Astrocyte of the spinal cord (primary cell): ENCODE measurements at regions not wholly inside any gene's neighbourhood (a gene's known extent, or its start where the extent isn't known, plus 50 kb on each side); places are given as distances from the start of the nearest gene placed in this dataset.

ENCODE experiments used
- DNase-seq: peaks from one replicate; pipeline ENCODE4 v3.0.0; 2011; ENCODE audit warnings: low read depth, low spot score
- H3K4me3 ChIP-seq: 2 replicates; pipeline ENCODE4 v1.5.1; 2011; ENCODE audit warnings: low read depth, mild to moderate bottlenecking, low read length, moderate library complexity
- in situ Hi-C: cut with HindIII; loops from 2 replicates; pipeline ENCODE4 v1.10.0; 2017; ENCODE audit warnings: low sequenced_read_pairs
- TF ChIP-seq, protein P1 (sequence below): IDR thresholded peaks from 2 replicates; pipeline ENCODE4 v1.5.1; 2012; ENCODE audit warnings: low read depth, mild to moderate bottlenecking, low read length, inconsistent platforms

DNA sequence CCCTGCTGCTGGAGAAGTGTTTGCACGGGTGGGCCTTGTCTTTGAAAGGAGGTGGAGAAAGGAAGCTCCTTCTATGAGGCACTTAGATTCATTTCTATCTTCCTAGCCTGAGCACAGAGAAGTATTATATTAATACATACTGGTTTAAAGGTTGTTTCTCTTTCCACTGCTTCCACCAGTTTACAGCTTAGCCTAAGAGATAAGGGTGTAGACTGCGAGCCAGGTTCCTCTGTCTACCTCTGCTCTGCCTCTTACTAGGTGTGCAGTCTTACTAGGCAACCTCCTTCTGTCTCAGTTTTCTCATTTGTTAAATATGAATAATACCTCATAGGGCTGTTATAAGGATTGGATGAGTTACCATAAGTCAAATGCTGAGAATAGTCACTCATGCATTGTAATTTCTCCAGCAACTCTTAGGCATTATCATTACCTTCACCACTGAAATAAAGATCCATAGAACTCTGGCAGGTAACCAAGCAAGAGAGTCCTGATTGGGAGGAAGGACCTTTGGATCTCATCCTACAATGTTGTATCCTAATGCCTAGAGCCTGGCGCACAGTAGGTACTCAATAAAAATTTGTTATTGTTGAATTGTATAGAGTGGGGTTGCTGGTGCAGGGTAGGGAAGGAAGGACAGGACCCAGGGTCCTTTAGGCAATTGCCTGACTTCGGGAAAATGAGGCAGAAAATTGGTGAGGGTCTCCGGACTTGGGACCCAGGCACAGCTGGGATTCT lies 95.1 kb downstream of the TBX19 start:
- TF ChIP-seq, protein P1, sequence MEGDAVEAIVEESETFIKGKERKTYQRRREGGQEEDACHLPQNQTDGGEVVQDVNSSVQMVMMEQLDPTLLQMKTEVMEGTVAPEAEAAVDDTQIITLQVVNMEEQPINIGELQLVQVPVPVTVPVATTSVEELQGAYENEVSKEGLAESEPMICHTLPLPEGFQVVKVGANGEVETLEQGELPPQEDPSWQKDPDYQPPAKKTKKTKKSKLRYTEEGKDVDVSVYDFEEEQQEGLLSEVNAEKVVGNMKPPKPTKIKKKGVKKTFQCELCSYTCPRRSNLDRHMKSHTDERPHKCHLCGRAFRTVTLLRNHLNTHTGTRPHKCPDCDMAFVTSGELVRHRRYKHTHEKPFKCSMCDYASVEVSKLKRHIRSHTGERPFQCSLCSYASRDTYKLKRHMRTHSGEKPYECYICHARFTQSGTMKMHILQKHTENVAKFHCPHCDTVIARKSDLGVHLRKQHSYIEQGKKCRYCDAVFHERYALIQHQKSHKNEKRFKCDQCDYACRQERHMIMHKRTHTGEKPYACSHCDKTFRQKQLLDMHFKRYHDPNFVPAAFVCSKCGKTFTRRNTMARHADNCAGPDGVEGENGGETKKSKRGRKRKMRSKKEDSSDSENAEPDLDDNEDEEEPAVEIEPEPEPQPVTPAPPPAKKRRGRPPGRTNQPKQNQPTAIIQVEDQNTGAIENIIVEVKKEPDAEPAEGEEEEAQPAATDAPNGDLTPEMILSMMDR = no peak
- in situ Hi-C loops = no loop called here
- H3K4me3 ChIP-seq = no peak overlapping the region
- no peak for DNase-seq

DNA sequence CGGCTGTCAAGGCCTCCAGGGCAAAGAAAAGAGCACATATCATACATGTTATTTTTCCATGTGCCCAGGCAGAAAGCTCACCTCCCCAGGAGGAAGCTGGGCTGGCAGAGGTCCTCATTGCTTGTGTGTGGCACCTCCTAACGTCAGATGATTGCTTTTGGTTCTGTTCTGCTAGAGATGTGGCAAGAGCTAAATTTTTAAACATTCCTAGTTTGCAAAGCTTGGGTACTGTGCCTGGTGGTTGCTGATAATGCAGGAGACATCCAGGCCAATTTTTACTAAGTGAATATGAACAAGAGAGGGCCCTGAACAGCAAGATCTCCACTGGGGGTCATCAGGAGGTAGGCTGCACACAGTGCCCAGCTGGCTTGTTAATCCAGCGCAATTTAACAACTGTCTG lies 93.9 kb downstream of the TBX19 start:
- in situ Hi-C loops = no loop called here

DNA sequence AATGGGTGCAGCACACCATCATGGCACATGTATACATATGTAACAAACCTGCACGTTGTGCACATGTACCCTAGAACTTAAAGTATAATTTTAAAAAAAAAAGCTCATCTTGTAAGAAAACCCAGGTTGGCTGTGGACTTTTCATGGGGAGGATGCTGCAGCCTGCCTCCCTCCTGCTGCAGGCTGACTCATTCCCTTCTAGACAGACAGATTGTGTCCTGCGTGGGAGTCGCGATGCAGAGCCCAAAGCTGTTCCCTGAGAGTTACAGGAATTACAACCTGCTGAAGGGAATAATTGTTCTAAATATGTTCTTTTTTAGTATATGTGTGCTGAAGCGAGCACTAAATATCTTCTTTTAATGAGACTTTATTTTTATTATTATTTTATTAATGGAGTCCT lies 93.2 kb downstream of the TBX19 start:
- TF ChIP-seq, protein P1 = no peak
- no peak overlapping the region for H3K4me3 ChIP-seq
- in situ Hi-C loops = no loop called here
- DNase-seq = no peak

More for the DNA sequence above, 93.9 kb downstream of the TBX19 start:
- TF ChIP-seq, protein P1 = no peak
- H3K4me3 ChIP-seq = no peak overlapping the region
- DNase-seq = no peak

- in situ Hi-C loops = no loop called here
- TF ChIP-seq, protein P1 = no peak
- no peak overlapping the region for H3K4me3 ChIP-seq
- no peak for DNase-seq
These were observed 92.2 kb downstream of the TBX19 start for GRCh38 chr1:168372861-168373371.

DNA sequence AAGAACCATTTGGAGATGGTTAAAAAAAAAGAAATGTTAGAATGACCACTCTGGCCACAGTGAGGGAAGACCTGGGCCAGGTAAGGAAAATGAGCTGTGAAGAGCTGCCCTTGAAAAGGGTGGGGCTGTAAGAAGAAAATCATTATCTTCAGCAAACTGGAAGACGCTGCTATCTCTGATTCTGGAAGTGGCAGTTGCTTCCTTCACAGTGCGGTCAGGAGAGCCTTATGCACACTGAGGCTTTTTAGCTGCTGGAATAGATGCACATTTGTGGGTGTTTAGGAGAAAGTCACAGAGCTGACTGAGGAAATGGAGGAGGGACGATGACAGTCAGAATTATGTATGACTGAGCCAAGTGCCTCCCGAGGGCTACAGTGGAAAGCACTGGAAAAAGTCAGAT lies 91.6 kb downstream of the TBX19 start:
- in situ Hi-C loops = no loop called here
- no peak overlapping the region for H3K4me3 ChIP-seq
- no peak for DNase-seq
- TF ChIP-seq, protein P1 = no peak

DNA sequence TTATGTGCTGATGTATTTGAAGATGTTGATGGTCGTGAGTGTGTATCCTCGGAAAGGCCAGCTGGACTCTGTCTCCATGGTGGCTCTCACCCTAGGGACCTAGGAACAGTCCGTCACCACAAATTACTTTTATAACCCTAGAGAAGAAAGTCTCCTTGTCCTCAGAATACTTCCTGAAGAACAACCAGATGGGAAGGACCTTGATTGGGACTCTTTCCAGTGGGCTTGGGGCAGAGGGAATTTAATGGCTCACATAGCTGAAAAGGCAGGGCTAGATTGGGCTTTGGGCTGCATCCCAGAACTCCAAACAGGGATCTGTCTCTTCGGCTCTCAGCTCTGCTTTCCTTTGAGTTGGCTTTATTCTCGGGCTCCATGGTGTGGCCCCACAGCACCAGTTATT lies 90.8 kb downstream of the TBX19 start:
- in situ Hi-C loops = no loop called here
- TF ChIP-seq, protein P1 = no peak
- H3K4me3 ChIP-seq = no peak overlapping the region
- no peak for DNase-seq

DNA sequence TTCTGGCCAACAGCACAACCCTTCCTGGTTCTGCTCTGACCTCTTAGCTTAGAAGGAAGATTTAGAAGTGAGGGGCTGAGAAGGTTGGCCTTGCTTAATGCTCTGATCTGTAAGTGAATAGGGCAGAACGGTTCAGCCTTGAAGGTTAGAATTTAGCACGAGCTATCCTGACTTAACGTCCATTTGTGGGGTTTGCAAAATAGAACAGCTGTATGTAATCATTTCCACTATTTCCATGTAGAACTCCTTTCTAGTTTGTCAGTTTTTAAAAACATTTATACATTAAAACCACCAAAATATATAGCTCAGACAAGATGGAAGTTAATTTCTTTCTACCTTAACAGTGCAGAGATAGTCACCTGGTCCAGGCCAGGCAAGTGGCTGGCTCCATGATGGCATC lies 89.9 kb downstream of the TBX19 start:
- TF ChIP-seq, protein P1 = no peak
- in situ Hi-C loops = no loop called here
- no peak for DNase-seq
- H3K4me3 ChIP-seq = no peak overlapping the region
